VCaP (cell line): ENCODE measurements at regions not wholly inside any gene's neighbourhood (a gene's known extent, or its start where the extent isn't known, plus 50 kb on each side); places are given as distances from the start of the nearest gene placed in this dataset.

Experiments
- H3K27ac ChIP-seq: fragments of 450-650 bp; 2 replicates; pipeline ENCODE4 v1.5.1; 2017
- TF ChIP-seq, protein P1 (sequence below): fragments of 450-650 bp; conservative IDR thresholded peaks from 2 replicates; pipeline ENCODE4 v1.5.1; 2017; ENCODE audit warnings: mild to moderate bottlenecking, moderate library complexity

DNA sequence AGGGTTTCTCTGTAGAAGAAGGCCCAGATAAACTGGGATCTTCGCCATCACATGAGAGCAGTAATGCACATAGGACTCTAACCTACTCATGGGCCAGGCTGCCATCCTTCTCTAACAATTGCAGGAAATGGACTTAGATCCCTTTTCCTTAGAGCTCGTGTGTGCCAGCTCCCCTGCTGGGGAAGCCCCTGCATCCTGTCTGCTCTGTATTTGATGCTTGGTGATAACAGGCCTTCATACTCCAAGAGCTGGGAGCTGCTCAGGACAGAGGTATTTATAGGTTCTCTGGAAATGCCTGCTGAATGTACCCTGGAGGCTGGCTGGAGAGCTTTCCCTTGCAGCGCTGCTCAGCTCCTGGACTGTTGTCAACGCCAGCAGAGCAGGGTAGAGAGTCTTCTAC, 249.6 kb downstream of the MTX2 start:
- no peak overlapping the region for H3K27ac ChIP-seq

GRCh38 chr2:176521878-176522670, 252.8 kb downstream of the MTX2 start:
- TF ChIP-seq, protein P1, sequence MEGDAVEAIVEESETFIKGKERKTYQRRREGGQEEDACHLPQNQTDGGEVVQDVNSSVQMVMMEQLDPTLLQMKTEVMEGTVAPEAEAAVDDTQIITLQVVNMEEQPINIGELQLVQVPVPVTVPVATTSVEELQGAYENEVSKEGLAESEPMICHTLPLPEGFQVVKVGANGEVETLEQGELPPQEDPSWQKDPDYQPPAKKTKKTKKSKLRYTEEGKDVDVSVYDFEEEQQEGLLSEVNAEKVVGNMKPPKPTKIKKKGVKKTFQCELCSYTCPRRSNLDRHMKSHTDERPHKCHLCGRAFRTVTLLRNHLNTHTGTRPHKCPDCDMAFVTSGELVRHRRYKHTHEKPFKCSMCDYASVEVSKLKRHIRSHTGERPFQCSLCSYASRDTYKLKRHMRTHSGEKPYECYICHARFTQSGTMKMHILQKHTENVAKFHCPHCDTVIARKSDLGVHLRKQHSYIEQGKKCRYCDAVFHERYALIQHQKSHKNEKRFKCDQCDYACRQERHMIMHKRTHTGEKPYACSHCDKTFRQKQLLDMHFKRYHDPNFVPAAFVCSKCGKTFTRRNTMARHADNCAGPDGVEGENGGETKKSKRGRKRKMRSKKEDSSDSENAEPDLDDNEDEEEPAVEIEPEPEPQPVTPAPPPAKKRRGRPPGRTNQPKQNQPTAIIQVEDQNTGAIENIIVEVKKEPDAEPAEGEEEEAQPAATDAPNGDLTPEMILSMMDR: no peak
- H3K27ac ChIP-seq: no peak overlapping the region

More for the DNA sequence above, 249.6 kb downstream of the MTX2 start:
- TF ChIP-seq, protein P1: no peak

DNA sequence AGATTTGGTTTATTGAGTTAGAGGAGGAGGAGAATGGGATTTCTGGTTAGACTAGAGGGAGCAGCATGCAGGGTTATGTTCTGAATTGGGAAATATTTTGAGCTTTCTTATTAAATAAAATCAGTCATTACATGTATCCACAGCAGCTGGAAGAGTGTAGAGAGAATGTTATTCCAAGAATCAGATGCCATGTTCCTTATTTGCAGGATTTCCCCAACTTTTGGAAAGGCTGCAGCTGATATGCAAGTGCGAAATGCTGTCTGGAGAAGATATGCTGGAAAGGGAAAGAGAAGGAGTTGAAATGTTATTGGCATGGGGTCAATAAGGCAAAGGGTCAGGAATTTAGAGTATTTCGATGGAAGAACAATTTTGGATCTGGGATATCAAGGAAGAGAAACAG, 255.8 kb downstream of the MTX2 start:
- no peak overlapping the region for H3K27ac ChIP-seq
- TF ChIP-seq, protein P1: no peak

DNA sequence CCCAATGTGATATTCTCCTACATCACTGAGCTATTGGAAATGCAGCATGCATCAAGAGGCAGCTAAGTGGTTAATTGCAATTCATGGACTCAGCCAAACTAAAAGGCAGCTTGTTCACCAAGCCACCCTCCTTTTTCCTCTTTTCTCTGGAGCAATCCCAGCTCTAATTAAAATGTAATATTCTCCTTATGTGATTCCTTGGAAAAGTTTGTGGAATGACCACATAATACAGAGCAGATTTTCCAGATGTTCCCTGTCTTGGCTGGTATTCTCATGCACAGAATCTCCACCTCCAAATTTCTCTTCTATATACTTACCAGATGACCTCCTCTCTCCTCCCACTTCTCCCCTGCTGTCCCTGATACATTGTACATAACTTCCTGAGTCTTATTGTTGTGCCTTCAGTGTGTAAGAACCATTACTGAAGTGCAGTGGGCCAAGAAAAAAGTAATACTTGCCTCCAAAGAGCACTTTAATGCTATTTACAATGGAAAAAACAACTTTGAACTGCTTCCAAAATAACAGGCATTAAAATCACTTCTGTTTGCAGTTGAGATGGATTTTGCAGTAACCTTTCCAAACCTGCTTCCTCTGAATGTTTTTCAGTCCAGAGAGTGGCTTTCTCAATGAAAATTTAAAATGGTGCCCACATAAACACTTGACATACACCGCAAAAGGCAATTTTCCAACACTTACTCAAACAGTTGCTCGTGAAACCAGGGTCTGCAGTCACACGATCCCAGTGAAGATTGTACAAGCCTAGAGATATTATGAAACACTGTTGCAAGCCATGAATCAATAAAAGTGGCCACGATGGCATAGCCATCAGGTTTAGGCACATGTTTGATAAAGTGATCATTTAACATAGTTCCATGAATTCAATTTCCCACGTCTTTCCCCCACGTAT, 258.0 kb downstream of the MTX2 start:
- TF ChIP-seq, protein P1: no peak
- no peak overlapping the region for H3K27ac ChIP-seq

DNA sequence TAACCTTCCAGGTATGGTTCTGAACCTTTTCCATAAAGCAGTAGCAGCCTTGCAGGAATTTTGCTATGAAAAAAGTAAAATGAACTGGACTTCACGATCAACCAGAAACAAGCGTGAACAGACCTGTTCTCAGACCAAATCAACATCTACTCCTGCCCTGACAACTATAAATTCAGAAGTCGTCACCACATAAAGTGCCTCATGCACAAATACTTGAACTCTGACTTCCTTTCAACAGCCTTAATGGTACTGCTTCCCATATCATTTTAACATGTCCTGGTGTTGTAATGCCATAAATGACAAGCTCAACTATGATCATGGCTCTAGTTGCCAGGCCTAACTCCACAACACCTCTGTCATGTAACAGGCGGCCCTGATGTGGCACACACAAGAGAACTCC, 262.4 kb downstream of the MTX2 start:
- no peak overlapping the region for H3K27ac ChIP-seq
- TF ChIP-seq, protein P1: no peak

DNA sequence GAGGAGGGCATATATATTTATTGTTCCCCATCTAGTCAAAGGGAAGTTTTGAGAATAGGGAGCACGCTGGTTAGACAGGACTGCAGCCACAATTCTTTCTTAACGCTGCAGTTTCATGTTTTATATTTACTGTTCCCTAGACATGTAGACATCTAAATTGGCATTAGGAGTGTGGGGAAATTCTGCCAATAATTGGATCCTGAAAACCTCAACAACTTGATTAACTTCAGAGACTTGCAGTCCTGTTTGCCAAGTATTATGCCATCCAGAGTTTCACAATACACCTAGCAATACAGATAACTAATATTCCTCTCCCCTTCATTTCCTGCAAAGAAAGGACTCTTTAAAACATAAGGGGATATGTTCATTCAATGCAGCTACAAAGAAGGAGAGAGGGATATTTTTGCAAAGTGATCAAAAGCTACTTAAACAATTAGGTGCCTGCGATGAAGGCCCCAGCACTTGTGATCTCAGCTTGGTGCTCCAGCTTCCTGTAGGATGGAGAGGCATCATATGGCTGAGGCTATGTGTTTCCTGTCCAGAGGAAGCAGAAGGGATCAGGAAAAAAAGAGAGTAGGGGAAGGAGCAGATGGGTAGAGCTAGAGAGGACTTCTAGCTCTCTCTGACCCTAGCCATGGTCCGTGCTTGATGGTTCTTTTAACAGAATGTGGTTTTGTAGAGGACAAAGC, 264.4 kb downstream of the MTX2 start:
- no peak overlapping the region for H3K27ac ChIP-seq
- TF ChIP-seq, protein P1: no peak
